GM11168 (cell line): ENCODE measurements at regions not wholly inside any gene's neighbourhood (a gene's known extent, or its start where the extent isn't known, plus 50 kb on each side); places are given as distances from the start of the nearest gene placed in this dataset.

Source experiments
- in situ Hi-C: fragments of 300-500 bp; cut with MboI; formaldehyde crosslinking; loops from one replicate; pipeline ENCODE4 v1.12.0; 2022; ENCODE audit warnings: low sequenced_read_pairs; ENCODE audit not compliant: unreplicated experiment

- in situ Hi-C loops, result no loop called here
Observed at GRCh38 chr3:159548675-159549335, 439.8 kb upstream of the IL12A start.

- in situ Hi-C loops, result no loop called here
Observed at GRCh38 chr3:159555205-159555604, 433.4 kb upstream of the IL12A start.

- in situ Hi-C loops, result no loop called here
Observed at GRCh38 chr3:159559771-159560170, 428.9 kb upstream of the IL12A start.

- in situ Hi-C loops, result no loop called here
Observed at GRCh38 chr3:159560214-159560979, 428.2 kb upstream of the IL12A start.

GRCh38 chr3:159565313-159565712 lies 423.3 kb upstream of the IL12A start:
- in situ Hi-C loops, result no loop called here

GRCh38 chr3:159583662-159584061 lies 405.0 kb upstream of the IL12A start:
- in situ Hi-C loops, result no loop called here

- in situ Hi-C loops, result no loop called here
Observed at GRCh38 chr3:159584421-159584820, 404.2 kb upstream of the IL12A start.

GRCh38 chr3:159586571-159587202 lies 401.9 kb upstream of the IL12A start:
- in situ Hi-C loops, result no loop called here

- in situ Hi-C loops, result no loop called here
Observed at GRCh38 chr3:159593927-159594605, 394.6 kb upstream of the IL12A start.

GRCh38 chr3:159600291-159600690 lies 388.3 kb upstream of the IL12A start:
- in situ Hi-C loops, result no loop called here

GRCh38 chr3:159604151-159604581 lies 384.5 kb upstream of the IL12A start:
- in situ Hi-C loops, result no loop called here

GRCh38 chr3:159605101-159605500 lies 383.5 kb upstream of the IL12A start:
- in situ Hi-C loops, result no loop called here

GRCh38 chr3:159605776-159606175 lies 382.9 kb upstream of the IL12A start:
- in situ Hi-C loops, result no loop called here

- in situ Hi-C loops, result no loop called here
Observed at GRCh38 chr3:159607856-159608255, 380.8 kb upstream of the IL12A start.

- in situ Hi-C loops, result no loop called here
Observed at GRCh38 chr3:159608311-159608710, 380.3 kb upstream of the IL12A start.

GRCh38 chr3:159609625-159610024 lies 379.0 kb upstream of the IL12A start:
- in situ Hi-C loops, result no loop called here

GRCh38 chr3:159616234-159616825 lies 372.3 kb upstream of the IL12A start:
- in situ Hi-C loops, result no loop called here

GRCh38 chr3:159619341-159619885 lies 369.2 kb upstream of the IL12A start:
- in situ Hi-C loops, result no loop called here

- in situ Hi-C loops, result no loop called here
Observed at GRCh38 chr3:159620281-159620680, 368.4 kb upstream of the IL12A start.

GRCh38 chr3:159620873-159621272 lies 367.8 kb upstream of the IL12A start:
- in situ Hi-C loops, result no loop called here
